Testis (tissue), 2 donors: ENCODE measurements at regions not wholly inside any gene's neighbourhood (a gene's known extent, or its start where the extent isn't known, plus 50 kb on each side); places are given as distances from the start of the nearest gene placed in this dataset.

Experiments used
- CTCF ChIP-seq, 3 experiments: fragments of 450-650 bp in 2 of 3; fragments of 200-600 bp in 1 of 3; sonication (generic) in 1 of 3; IDR thresholded peaks; one replicate each; pipeline ENCODE4 v1.5.1; 2016 to 2019; ENCODE audit warnings: antibody characterized with exemption in 3 of 3, mild to moderate bottlenecking in 2 of 3, moderate library complexity in 1 of 3
- POLR2A ChIP-seq: fragments of 450-650 bp; IDR thresholded peaks from one replicate; pipeline ENCODE4 v1.6.1; 2017; ENCODE audit warnings: antibody characterized with exemption, mild to moderate bottlenecking, moderate library complexity

GRCh38 chr7:31444196-31444595, 69.7 kb upstream of the ITPRID1 start:
- TF ChIP-seq CTCF (IDR thresholded peaks at IDR 0.05) = no peak
- no peak for TF ChIP-seq POLR2A
